GM21723 (cell line): ENCODE measurements at regions not wholly inside any gene's neighbourhood (a gene's known extent, or its start where the extent isn't known, plus 50 kb on each side); places are given as distances from the start of the nearest gene placed in this dataset.

ENCODE experiments used
- ATAC-seq: cut with Tn5 transposase; IDR thresholded peaks from one replicate; pipeline ENCODE4 v1.9.1; 2021; ENCODE audit warnings: mild to moderate bottlenecking, moderate library complexity; ENCODE audit not compliant: unreplicated experiment

GRCh38 chr12:60308366-60308991 is 712.6 kb downstream of the SLC16A7 start:
- no peak for ATAC-seq

- ATAC-seq: no peak
Observed at GRCh38 chr12:60311940-60312339, 716.1 kb downstream of the SLC16A7 start.

- no peak for ATAC-seq
Observed at GRCh38 chr12:60317361-60317760, 721.5 kb downstream of the SLC16A7 start.

- no peak for ATAC-seq
Observed at GRCh38 chr12:60324746-60325145, 728.9 kb downstream of the SLC16A7 start.

- no peak for ATAC-seq
Observed at GRCh38 chr12:60333461-60333860, 737.6 kb downstream of the SLC16A7 start.

GRCh38 chr12:60335745-60336144 is 739.9 kb downstream of the SLC16A7 start:
- ATAC-seq: no peak

- ATAC-seq: no peak
Observed at GRCh38 chr12:60337839-60338549, 742.2 kb downstream of the SLC16A7 start.

- no peak for ATAC-seq
Observed at GRCh38 chr12:60345442-60345841, 749.6 kb downstream of the SLC16A7 start.

- ATAC-seq: no peak
Observed at GRCh38 chr12:60349232-60349978, 753.6 kb downstream of the SLC16A7 start.

- ATAC-seq: no peak
Observed at GRCh38 chr12:60387356-60387755, 791.5 kb downstream of the SLC16A7 start.

- ATAC-seq: no peak
Observed at GRCh38 chr12:60391051-60391450, 795.2 kb downstream of the SLC16A7 start.

- ATAC-seq: no peak
Observed at GRCh38 chr12:60391791-60392190, 796.0 kb downstream of the SLC16A7 start.

- ATAC-seq: no peak
Observed at GRCh38 chr12:60393093-60393492, 797.3 kb downstream of the SLC16A7 start.

- ATAC-seq: no peak
Observed at GRCh38 chr12:60394665-60395064, 798.8 kb downstream of the SLC16A7 start.

GRCh38 chr12:60398547-60398946 is 802.7 kb downstream of the SLC16A7 start:
- no peak for ATAC-seq

GRCh38 chr12:60399064-60399463 is 803.2 kb downstream of the SLC16A7 start:
- no peak for ATAC-seq

- ATAC-seq: no peak
Observed at GRCh38 chr12:60402996-60403395, 807.2 kb downstream of the SLC16A7 start.

- ATAC-seq: no peak
Observed at GRCh38 chr12:60415351-60415750, 819.5 kb downstream of the SLC16A7 start.

- no peak for ATAC-seq
Observed at GRCh38 chr12:60419986-60420385, 824.2 kb downstream of the SLC16A7 start.

- ATAC-seq: no peak
Observed at GRCh38 chr12:60421741-60422140, 825.9 kb downstream of the SLC16A7 start.

GRCh38 chr12:60437297-60437696 is 841.5 kb downstream of the SLC16A7 start:
- ATAC-seq: no peak

GRCh38 chr12:60441577-60441976 is 845.7 kb downstream of the SLC16A7 start:
- no peak for ATAC-seq
